GM21360 (cell line): ENCODE measurements at regions not wholly inside any gene's neighbourhood (a gene's known extent, or its start where the extent isn't known, plus 50 kb on each side); places are given as distances from the start of the nearest gene placed in this dataset.

Experiments used
- ATAC-seq: cut with Tn5 transposase; IDR thresholded peaks from one replicate; pipeline ENCODE4 v1.9.1; 2021; ENCODE audit warnings: mild to moderate bottlenecking, moderate library complexity; ENCODE audit not compliant: unreplicated experiment

GRCh38 chr20:59376109-59376841 is 75.9 kb downstream of the EDN3 start:
- ATAC-seq, result no peak

- ATAC-seq, result no peak
Measured at GRCh38 chr20:59376998-59377397, 76.6 kb downstream of the EDN3 start.

GRCh38 chr20:59377842-59378241 is 77.4 kb downstream of the EDN3 start:
- ATAC-seq, result no peak

GRCh38 chr20:59378396-59378795 is 78.0 kb downstream of the EDN3 start:
- ATAC-seq, result no peak

- ATAC-seq, result no peak
Measured at GRCh38 chr20:59378966-59379365, 78.6 kb downstream of the EDN3 start.

- ATAC-seq, result no peak
Measured at GRCh38 chr20:59381689-59382088, 81.3 kb downstream of the EDN3 start.

- no peak for ATAC-seq
Measured at GRCh38 chr20:59382157-59382725, 81.8 kb downstream of the EDN3 start.

- no peak for ATAC-seq
Measured at GRCh38 chr20:59382907-59383306, 82.5 kb downstream of the EDN3 start.

GRCh38 chr20:59385038-59385437 is 84.6 kb downstream of the EDN3 start:
- no peak for ATAC-seq

- ATAC-seq, result no peak
Measured at GRCh38 chr20:59385480-59385879, 85.1 kb downstream of the EDN3 start.

GRCh38 chr20:59386809-59387208 is 86.4 kb downstream of the EDN3 start:
- ATAC-seq, result no peak

- ATAC-seq, result no peak
Measured at GRCh38 chr20:59387891-59388290, 87.5 kb downstream of the EDN3 start.

- ATAC-seq, result no peak
Measured at GRCh38 chr20:59388402-59388801, 88.0 kb downstream of the EDN3 start.

GRCh38 chr20:59390437-59390836 is 90.0 kb downstream of the EDN3 start:
- no peak for ATAC-seq

GRCh38 chr20:59391975-59392374 is 91.6 kb downstream of the EDN3 start:
- no peak for ATAC-seq

- no peak for ATAC-seq
Measured at GRCh38 chr20:59392736-59393135, 92.3 kb downstream of the EDN3 start.

- no peak for ATAC-seq
Measured at GRCh38 chr20:59393142-59393541, 92.7 kb downstream of the EDN3 start.

GRCh38 chr20:59395729-59396128 is 95.3 kb downstream of the EDN3 start:
- no peak for ATAC-seq

GRCh38 chr20:59398537-59399205 is 98.3 kb downstream of the EDN3 start:
- no peak for ATAC-seq

- no peak for ATAC-seq
Measured at GRCh38 chr20:59399426-59400099, 99.2 kb downstream of the EDN3 start.

- ATAC-seq, result no peak
Measured at GRCh38 chr20:59400708-59401107, 100.3 kb downstream of the EDN3 start.

- ATAC-seq, result no peak
Measured at GRCh38 chr20:59402681-59403080, 102.3 kb downstream of the EDN3 start.
